AG20443 (cell line): ENCODE measurements at regions not wholly inside any gene's neighbourhood (a gene's known extent, or its start where the extent isn't known, plus 50 kb on each side); places are given as distances from the start of the nearest gene placed in this dataset.

ENCODE experiments used
- DNase-seq: peaks from one replicate; pipeline ENCODE4 v3.0.0; 2012; ENCODE audit warnings: low spot score, mixed read lengths

- DNase-seq = no peak
Measured at GRCh38 chr2:149920389-149920788, 332.8 kb upstream of the MMADHC start.

- DNase-seq = no peak
Measured at GRCh38 chr2:149915151-149915550, 327.6 kb upstream of the MMADHC start.

GRCh38 chr2:149908726-149909683 is 321.4 kb upstream of the MMADHC start:
- no peak for DNase-seq

- DNase-seq = no peak
Measured at GRCh38 chr2:149906886-149907285, 319.3 kb upstream of the MMADHC start.

GRCh38 chr2:149904352-149905175 is 317.0 kb upstream of the MMADHC start:
- DNase-seq = no peak

GRCh38 chr2:149903626-149904025 is 316.1 kb upstream of the MMADHC start:
- no peak for DNase-seq

- peak; percentile 79 for DNase-seq
Measured at GRCh38 chr2:149902081-149902480, 314.5 kb upstream of the MMADHC start.

GRCh38 chr2:149901231-149901859 is 313.8 kb upstream of the MMADHC start:
- no peak for DNase-seq

GRCh38 chr2:149899390-149899789 is 311.8 kb upstream of the MMADHC start:
- no peak for DNase-seq

- DNase-seq = no peak
Measured at GRCh38 chr2:149894760-149895159, 307.2 kb upstream of the MMADHC start.

GRCh38 chr2:149894226-149894625 is 306.7 kb upstream of the MMADHC start:
- peak; percentile 29 for DNase-seq

- DNase-seq = no peak
Measured at GRCh38 chr2:149892563-149892962, 305.0 kb upstream of the MMADHC start.

- DNase-seq = no peak
Measured at GRCh38 chr2:149885946-149886345, 298.4 kb upstream of the MMADHC start.

- no peak for DNase-seq
Measured at GRCh38 chr2:149885468-149885867, 297.9 kb upstream of the MMADHC start.

- DNase-seq = no peak
Measured at GRCh38 chr2:149884871-149885270, 297.3 kb upstream of the MMADHC start.

- DNase-seq = peak; percentile 35
Measured at GRCh38 chr2:149877913-149878312, 290.3 kb upstream of the MMADHC start.

- DNase-seq = no peak
Measured at GRCh38 chr2:149877074-149877473, 289.5 kb upstream of the MMADHC start.

GRCh38 chr2:149873936-149874335 is 286.4 kb upstream of the MMADHC start:
- no peak for DNase-seq

- no peak for DNase-seq
Measured at GRCh38 chr2:149872638-149873150, 285.1 kb upstream of the MMADHC start.

GRCh38 chr2:149872041-149872440 is 284.5 kb upstream of the MMADHC start:
- no peak for DNase-seq

- no peak for DNase-seq
Measured at GRCh38 chr2:149871091-149871885, 283.7 kb upstream of the MMADHC start.
